ENCODE measurements at regions not wholly inside any gene's neighbourhood (a gene's known extent, or its start where the extent isn't known, plus 50 kb on each side); places are given as distances from the start of the nearest gene placed in this dataset.
A peak's percentile ranks its signal among the peaks of the same experiment; 100 is the strongest.

DNA sequence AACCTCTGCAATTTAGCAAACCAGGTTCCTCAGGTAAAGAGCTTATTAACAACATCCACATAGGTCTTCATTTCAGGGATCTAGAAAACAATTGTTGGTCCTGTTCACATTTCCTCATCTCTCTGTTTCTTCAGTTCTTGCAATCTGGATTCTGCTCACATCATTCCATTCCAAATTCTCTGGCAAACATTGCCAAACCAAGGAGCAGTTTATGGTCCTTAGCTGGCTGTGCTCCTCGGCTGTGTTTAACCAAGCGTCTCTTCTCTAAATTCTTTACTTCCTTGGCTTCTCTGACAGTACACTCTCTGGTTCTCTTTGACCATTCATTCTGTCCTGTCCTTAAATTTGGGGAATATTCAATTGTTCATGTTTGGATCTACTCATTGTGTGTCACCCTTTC, 65.8 kb upstream of the RANBP3L start:
- H3K36me3 ChIP-seq (ENCODE audit: control insufficient read depth, insufficient read depth, low read length), result no peaks in the 10 kb centered on the region
- no peaks in the 10 kb centered on the region for H3K27me3 ChIP-seq (ENCODE audit: control insufficient read depth, insufficient read depth, low read length)
- no peak overlapping the region for H3K4me3 ChIP-seq (ENCODE audit: low read depth, low read length)
- CTCF ChIA-PET, result interaction anchor here (1.1 to 2.2 kb wide), 4 partner anchors 11 to 49 kb away, joined by 3 to 6 read pairs (median 3); no protein-coding TSS in a partner anchor
- peak; percentile 60 for DNase-seq (ENCODE audit: low read depth)
- TF ChIP-seq, protein P1, sequence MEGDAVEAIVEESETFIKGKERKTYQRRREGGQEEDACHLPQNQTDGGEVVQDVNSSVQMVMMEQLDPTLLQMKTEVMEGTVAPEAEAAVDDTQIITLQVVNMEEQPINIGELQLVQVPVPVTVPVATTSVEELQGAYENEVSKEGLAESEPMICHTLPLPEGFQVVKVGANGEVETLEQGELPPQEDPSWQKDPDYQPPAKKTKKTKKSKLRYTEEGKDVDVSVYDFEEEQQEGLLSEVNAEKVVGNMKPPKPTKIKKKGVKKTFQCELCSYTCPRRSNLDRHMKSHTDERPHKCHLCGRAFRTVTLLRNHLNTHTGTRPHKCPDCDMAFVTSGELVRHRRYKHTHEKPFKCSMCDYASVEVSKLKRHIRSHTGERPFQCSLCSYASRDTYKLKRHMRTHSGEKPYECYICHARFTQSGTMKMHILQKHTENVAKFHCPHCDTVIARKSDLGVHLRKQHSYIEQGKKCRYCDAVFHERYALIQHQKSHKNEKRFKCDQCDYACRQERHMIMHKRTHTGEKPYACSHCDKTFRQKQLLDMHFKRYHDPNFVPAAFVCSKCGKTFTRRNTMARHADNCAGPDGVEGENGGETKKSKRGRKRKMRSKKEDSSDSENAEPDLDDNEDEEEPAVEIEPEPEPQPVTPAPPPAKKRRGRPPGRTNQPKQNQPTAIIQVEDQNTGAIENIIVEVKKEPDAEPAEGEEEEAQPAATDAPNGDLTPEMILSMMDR (IDR thresholded peaks at IDR 0.05; ENCODE audit: insufficient read depth, low read depth, low read length), result no peak
- POLR2A ChIA-PET, result no interaction called here

DNA sequence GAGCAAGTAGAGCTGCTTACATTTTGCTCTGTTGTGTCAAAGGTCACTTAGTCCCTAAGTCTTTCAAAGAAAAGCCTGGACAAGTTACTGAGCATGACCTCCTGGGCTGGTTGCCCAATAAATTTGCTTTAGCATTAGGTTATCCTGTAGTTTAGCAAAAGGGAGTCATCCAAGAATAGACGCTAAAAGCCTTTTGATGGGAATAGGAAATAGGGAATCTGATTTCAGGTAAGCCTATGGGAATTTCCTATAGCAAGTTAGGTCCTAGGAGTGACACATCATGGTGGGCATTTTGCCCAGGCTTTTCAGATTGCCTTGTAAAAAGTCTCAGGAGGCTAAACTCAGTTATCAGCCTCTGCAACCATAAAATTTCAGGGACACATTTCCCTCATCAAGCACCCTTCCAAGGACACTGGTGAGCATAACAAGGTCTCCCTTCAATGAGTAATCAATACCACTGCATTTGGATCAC, 67.6 kb upstream of the RANBP3L start:
- no peaks in the 10 kb centered on the region for H3K27me3 ChIP-seq (ENCODE audit: control insufficient read depth, insufficient read depth, low read length)
- TF ChIP-seq, protein P1 (IDR thresholded peaks at IDR 0.05; ENCODE audit: insufficient read depth, low read depth, low read length), result no peak
- POLR2A ChIA-PET, result no interaction called here
- CTCF ChIA-PET, result no interaction called here
- no peak for DNase-seq (ENCODE audit: low read depth)
- H3K4me3 ChIP-seq (ENCODE audit: low read depth, low read length), result no peak overlapping the region
- H3K36me3 ChIP-seq (ENCODE audit: control insufficient read depth, insufficient read depth, low read length), result no peaks in the 10 kb centered on the region

DNA sequence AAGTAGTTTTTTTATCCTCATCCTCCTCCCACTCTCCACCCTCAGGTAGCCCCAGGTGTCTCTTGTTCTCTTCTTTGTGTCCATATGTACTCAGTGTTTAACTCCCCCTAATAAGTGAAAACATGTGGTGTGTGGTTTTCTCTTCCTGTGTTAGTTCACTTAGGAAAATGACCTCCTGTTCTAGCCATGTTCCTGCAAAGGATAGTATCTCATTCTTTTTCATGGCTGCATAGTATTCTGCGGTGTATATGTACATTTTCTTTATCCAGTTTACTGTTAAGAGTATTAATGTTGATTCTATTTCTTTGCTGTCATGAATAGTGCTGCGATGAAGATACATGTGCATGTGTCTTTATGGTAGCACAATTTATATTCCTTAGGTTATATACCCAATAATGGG, 68.4 kb upstream of the RANBP3L start:
- no peaks in the 10 kb centered on the region for H3K27me3 ChIP-seq (ENCODE audit: control insufficient read depth, insufficient read depth, low read length)
- no peak overlapping the region for H3K4me3 ChIP-seq (ENCODE audit: low read depth, low read length)
- TF ChIP-seq, protein P1 (IDR thresholded peaks at IDR 0.05; ENCODE audit: insufficient read depth, low read depth, low read length), result no peak
- no peak for DNase-seq (ENCODE audit: low read depth)
- ChIA-PET CTCF (no interaction called here), POLR2A (no interaction called here)
- H3K36me3 ChIP-seq (ENCODE audit: control insufficient read depth, insufficient read depth, low read length), result no peaks in the 10 kb centered on the region

- ChIA-PET POLR2A (no interaction called here), CTCF (no interaction called here)
- Histone ChIP-seq H3K36me3 (ENCODE audit: control insufficient read depth, insufficient read depth, low read length) (no peaks in the 10 kb centered on the region), H3K4me3 (ENCODE audit: low read depth, low read length) (no peak overlapping the region), H3K27me3 (ENCODE audit: control insufficient read depth, insufficient read depth, low read length) (no peaks in the 10 kb centered on the region)
- TF ChIP-seq, protein P1 (IDR thresholded peaks at IDR 0.05; ENCODE audit: insufficient read depth, low read depth, low read length), result no peak
- no peak for DNase-seq (ENCODE audit: low read depth)
Measured at GRCh38 chr5:36371366-36371765, 69.7 kb upstream of the RANBP3L start.

DNA sequence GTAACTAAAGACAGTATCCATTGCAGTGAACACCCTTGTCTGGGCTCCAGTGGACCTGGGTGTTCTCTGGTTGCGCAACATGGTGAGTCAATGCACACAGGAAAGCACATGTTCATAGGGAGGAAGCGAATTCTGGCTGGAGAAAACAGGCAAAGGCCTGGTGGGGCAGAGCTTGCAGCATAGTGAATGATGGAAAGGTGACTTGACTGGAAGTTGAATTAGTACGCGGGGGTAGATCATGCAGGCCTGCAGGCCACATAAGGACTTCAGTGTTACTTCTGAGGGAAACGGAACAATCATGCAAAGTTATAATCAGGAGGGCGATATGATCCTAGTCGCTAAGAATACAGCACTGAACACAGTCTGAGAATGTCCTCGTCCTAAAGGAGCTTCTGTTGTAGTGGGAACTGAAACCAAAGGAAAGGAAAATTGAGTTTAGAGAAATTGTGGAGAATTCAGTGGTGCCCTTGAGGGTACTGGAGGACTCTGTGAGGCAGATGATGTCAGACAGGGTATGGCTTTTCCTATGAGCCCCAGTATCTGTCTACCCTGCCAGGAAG, 71.9 kb upstream of the RANBP3L start:
- no peak for DNase-seq (ENCODE audit: low read depth)
- CTCF ChIA-PET, result interaction anchor here (1.1 to 1.5 kb wide), 4 partner anchors 12 to 128 kb away, joined by 4 to 5 read pairs (median 4); no protein-coding TSS in a partner anchor
- TF ChIP-seq, protein P1 (IDR thresholded peaks at IDR 0.05; ENCODE audit: insufficient read depth, low read depth, low read length), result no peak
- H3K4me3 ChIP-seq (ENCODE audit: low read depth, low read length), result no peak overlapping the region
- H3K27me3 ChIP-seq (ENCODE audit: control insufficient read depth, insufficient read depth, low read length), result 0 out of 2 replicates have a peak, but pooled peaks cover 2% of the 10 kb centered on the region
- POLR2A ChIA-PET, result interaction anchor here (0.6 kb wide), 1 partner anchor 108 kb away, joined by 20 read pairs; no protein-coding TSS in a partner anchor
- no peaks in the 10 kb centered on the region for H3K36me3 ChIP-seq (ENCODE audit: control insufficient read depth, insufficient read depth, low read length)

Measured in BJ (cell line).